ENCODE measurements at regions not wholly inside any gene's neighbourhood (a gene's known extent, or its start where the extent isn't known, plus 50 kb on each side); places are given as distances from the start of the nearest gene placed in this dataset.
"Not testable (repeated sequence)": the region's sequence is repeated elsewhere in the genome, so short reads cannot be mapped to it uniquely, and the experiment has no call there.

- no peak for DNase-seq
Observed at GRCh38 chr12:82300611-82301010, 57.6 kb downstream of the CCDC59 start.

GRCh38 chr12:82299319-82300025 is 58.7 kb downstream of the CCDC59 start:
- no peak for DNase-seq

GRCh38 chr12:82290415-82290814 is 67.8 kb downstream of the CCDC59 start:
- no peak for DNase-seq

GRCh38 chr12:82281335-82281734 is 76.9 kb downstream of the CCDC59 start:
- DNase-seq, result not testable (repeated sequence)

- no peak for DNase-seq
Observed at GRCh38 chr12:82279536-82280058, 78.6 kb downstream of the CCDC59 start.

- no peak for DNase-seq
Observed at GRCh38 chr12:82277582-82277981, 80.6 kb downstream of the CCDC59 start.

- no peak for DNase-seq
Observed at GRCh38 chr12:82242729-82243128, 115.5 kb downstream of the CCDC59 start.

GRCh38 chr12:82225871-82226270 is 132.3 kb downstream of the CCDC59 start:
- DNase-seq, result no peak

GRCh38 chr12:82223426-82223825 is 134.8 kb downstream of the CCDC59 start:
- DNase-seq, result no peak

- no peak for DNase-seq
Observed at GRCh38 chr12:82216475-82216874, 141.7 kb downstream of the CCDC59 start.

- no peak for DNase-seq
Observed at GRCh38 chr12:82213761-82214160, 144.4 kb downstream of the CCDC59 start.

- DNase-seq, result no peak
Observed at GRCh38 chr12:82210882-82211281, 147.3 kb downstream of the CCDC59 start.

GRCh38 chr12:82209533-82209932 is 148.7 kb downstream of the CCDC59 start:
- DNase-seq, result no peak

- DNase-seq, result no peak
Observed at GRCh38 chr12:82207556-82207955, 150.6 kb downstream of the CCDC59 start.

GRCh38 chr12:82203086-82203485 is 155.1 kb downstream of the CCDC59 start:
- no peak for DNase-seq

- DNase-seq, result no peak
Observed at GRCh38 chr12:82187595-82187994, 170.6 kb downstream of the CCDC59 start.

- DNase-seq, result no peak
Observed at GRCh38 chr12:82187011-82187410, 171.2 kb downstream of the CCDC59 start.

- no peak for DNase-seq
Observed at GRCh38 chr12:82186282-82186681, 171.9 kb downstream of the CCDC59 start.

- no peak for DNase-seq
Observed at GRCh38 chr12:82184844-82185243, 173.3 kb downstream of the CCDC59 start.

GRCh38 chr12:82182601-82183190 is 175.5 kb downstream of the CCDC59 start:
- DNase-seq, result no peak

- no peak for DNase-seq
Observed at GRCh38 chr12:82176761-82177490, 181.3 kb downstream of the CCDC59 start.

GRCh38 chr12:82176026-82176425 is 182.2 kb downstream of the CCDC59 start:
- no peak for DNase-seq

GRCh38 chr12:82174936-82175335 is 183.3 kb downstream of the CCDC59 start:
- no peak for DNase-seq

- DNase-seq, result no peak
Observed at GRCh38 chr12:82174383-82174782, 183.8 kb downstream of the CCDC59 start.

Measured in CD4-positive, alpha-beta T cell treated with Interferon gamma for 1 hour (primary cell).